SK-N-SH (cell line): ENCODE measurements at regions not wholly inside any gene's neighbourhood (a gene's known extent, or its start where the extent isn't known, plus 50 kb on each side); places are given as distances from the start of the nearest gene placed in this dataset.

ENCODE experiments used
- CTCF ChIA-PET: fragments of 300-600, 350-600 bp; formaldehyde crosslinking; extraction: SDS; loops from one replicate; lab custom pipeline; 2021; lab: Yijun Ruan, JAX
- POLR2A ChIA-PET: fragments of 350-600 bp; sonication (Branson Sonifier 250); formaldehyde crosslinking; extraction: SDS; loops from one replicate; lab custom pipeline; 2020; ENCODE audit warnings: antibody characterized with exemption, inconsistent platforms; lab: Yijun Ruan, JAX
- DNase-seq: peaks from one replicate; pipeline ENCODE4 v3.0.0; 2012
- H2AFZ ChIP-seq: fragments of 200-600 bp; sonication (generic); 2 replicates; pipeline ENCODE4 v1.8.1; 2016; ENCODE audit warnings: antibody characterized with exemption, mild to moderate bottlenecking, low read depth
- H3F3A ChIP-seq: fragments of 200-600 bp; sonication (generic); replicated peaks from 2 replicates; pipeline ENCODE3; 2016; ENCODE audit warnings: antibody characterized with exemption, mild to moderate bottlenecking; ENCODE audit not compliant: insufficient read depth
- H3K27ac ChIP-seq, 2 experiments: fragments of 200-500 bp in 1 of 2; fragments of 200-600 bp in 1 of 2; sonication (Bioruptor generic) in 1 of 2; sonication (generic), shearing (Covaris generic) in 1 of 2; 2 replicates each; pipeline versions ENCODE4 v1.5.1 to v1.6.1; 2014 to 2016; ENCODE audit warnings: low read depth in 2 of 2, inconsistent platforms in 1 of 2, low read length in 1 of 2, mild to moderate bottlenecking in 1 of 2, mixed read lengths in 1 of 2
- H3K27me3 ChIP-seq: fragments of 200-600 bp; sonication (generic), shearing (Covaris generic); 2 replicates; pipeline ENCODE4 v1.6.1; 2016; ENCODE audit warnings: mixed run types; ENCODE audit not compliant: insufficient read depth
- H3K36me3 ChIP-seq, 2 experiments: fragments of 200-500 bp in 1 of 2; fragments of 200-600 bp in 1 of 2; sonication (Bioruptor generic) in 1 of 2; sonication (generic) in 1 of 2; replicated peaks in 1 of 2; 2 replicates each; pipeline versions ENCODE3 to v1.5.1; 2014 to 2016; ENCODE audit warnings: low read length in 1 of 2, mild to moderate bottlenecking in 1 of 2; ENCODE audit not compliant: insufficient read depth in 2 of 2, control insufficient read depth in 1 of 2
- H3K4me1 ChIP-seq, 2 experiments: fragments of 200-500 bp in 1 of 2; fragments of 200-600 bp in 1 of 2; sonication (Bioruptor generic) in 1 of 2; sonication (generic), shearing (Covaris generic) in 1 of 2; 2 replicates each; pipeline versions ENCODE4 v1.5.1 to v1.6.1; 2014 to 2016; ENCODE audit warnings: low read depth in 1 of 2, low read length in 1 of 2, mixed run types in 1 of 2; ENCODE audit not compliant: insufficient read depth in 2 of 2, control insufficient read depth in 1 of 2
- H3K4me2 ChIP-seq: fragments of 200-600 bp; sonication (generic), shearing (Covaris generic); 2 replicates; pipeline ENCODE4 v1.6.1; 2017; ENCODE audit warnings: mixed run types
- H3K4me3 ChIP-seq, 2 experiments: fragments of 200-500 bp in 1 of 2; fragments of 200-600 bp in 1 of 2; sonication (Bioruptor generic) in 1 of 2; sonication (generic), shearing (Covaris generic) in 1 of 2; 2 replicates each; pipeline versions ENCODE4 v1.5.1 to v1.8.1; 2014 to 2016; ENCODE audit warnings: low read depth in 2 of 2, inconsistent platforms in 1 of 2, low read length in 1 of 2, mild to moderate bottlenecking in 1 of 2, mixed read lengths in 1 of 2, moderate library complexity in 1 of 2
- H3K79me2 ChIP-seq: fragments of 200-600 bp; sonication (generic); 2 replicates; pipeline ENCODE4 v1.8.1; 2017; ENCODE audit warnings: mild to moderate bottlenecking; ENCODE audit not compliant: insufficient read depth
- H3K9ac ChIP-seq: fragments of 200-600 bp; sonication (generic); 2 replicates; pipeline ENCODE4 v1.6.1; 2017; ENCODE audit warnings: mixed run types
- H3K9me2 ChIP-seq: fragments of 200-600 bp; sonication (generic); 2 replicates; pipeline ENCODE4 v1.6.1; 2017; ENCODE audit warnings: mixed run types
- H3K9me3 ChIP-seq: fragments of 200-600 bp; sonication (generic); 2 replicates; pipeline ENCODE4 v1.6.1; 2017; ENCODE audit warnings: mixed run types, mild to moderate bottlenecking, moderate library complexity
- H4K20me1 ChIP-seq: fragments of 200-600 bp; sonication (generic); 2 replicates; pipeline ENCODE4 v1.6.1; 2017; ENCODE audit warnings: mild to moderate bottlenecking, mixed run types; ENCODE audit not compliant: insufficient read depth
- CHD2 ChIP-seq: fragments of 150-350 bp; IDR thresholded peaks from 2 replicates; pipeline ENCODE4 v1.6.1; 2018; ENCODE audit warnings: low read length; ENCODE audit not compliant: partially characterized antibody
- FOSL2 ChIP-seq: IDR thresholded peaks from 2 replicates; pipeline ENCODE4 v1.4.0; 2012; ENCODE audit warnings: low read depth, mild to moderate bottlenecking, moderate library complexity, borderline replicate concordance
- NFIC ChIP-seq: IDR thresholded peaks from 2 replicates; pipeline ENCODE4 v1.4.0; 2012; ENCODE audit warnings: borderline replicate concordance
- NRF1 ChIP-seq: IDR thresholded peaks from 2 replicates; pipeline ENCODE4 v1.6.1; 2012; ENCODE audit warnings: low read depth, mild to moderate bottlenecking, low read length
- POLR2AphosphoS5 ChIP-seq: IDR thresholded peaks from 2 replicates; pipeline ENCODE4 v1.6.1; 2012; ENCODE audit warnings: low read depth, low read length
- RAD21 ChIP-seq: IDR thresholded peaks from 2 replicates; pipeline ENCODE4 v1.6.1; 2012; ENCODE audit warnings: mild to moderate bottlenecking, low read length
- RFX5 ChIP-seq: IDR thresholded peaks from 2 replicates; pipeline ENCODE4 v1.6.1; 2012; ENCODE audit warnings: mild to moderate bottlenecking, improper control_type of control experiment, low read length
- SMC3 ChIP-seq: IDR thresholded peaks from 2 replicates; pipeline ENCODE4 v1.6.1; 2012; ENCODE audit warnings: low read depth, low read length, improper control_type of control experiment
- TEAD4 ChIP-seq: IDR thresholded peaks from 2 replicates; pipeline ENCODE4 v1.4.0; 2012; ENCODE audit warnings: mild to moderate bottlenecking, borderline replicate concordance; ENCODE audit not compliant: insufficient read depth
- WGBS: methylation state at CpG from one replicate; pipeline ENCODE4 v1.1.6; 2017; ENCODE audit warnings: low lambda C conversion rate; 5-methylcytosine and 5-hydroxymethylcytosine counted together
- TF ChIP-seq, protein P1 (sequence below): IDR thresholded peaks from 2 replicates; pipeline ENCODE4 v1.4.0; 2012; ENCODE audit warnings: low read depth
- TF ChIP-seq, protein P2 (sequence below): IDR thresholded peaks from 2 replicates; pipeline ENCODE4 v1.4.0; 2012; ENCODE audit warnings: low read depth, borderline replicate concordance
- TF ChIP-seq, protein P3 (sequence below): IDR thresholded peaks from 2 replicates; pipeline ENCODE4; 2012
- TF ChIP-seq, protein P4 (sequence below): fragments of 150-350 bp; IDR thresholded peaks from 2 replicates; pipeline ENCODE4 v1.6.1; 2017; ENCODE audit warnings: antibody characterized with exemption, low read length, low read depth, borderline replicate concordance

DNA sequence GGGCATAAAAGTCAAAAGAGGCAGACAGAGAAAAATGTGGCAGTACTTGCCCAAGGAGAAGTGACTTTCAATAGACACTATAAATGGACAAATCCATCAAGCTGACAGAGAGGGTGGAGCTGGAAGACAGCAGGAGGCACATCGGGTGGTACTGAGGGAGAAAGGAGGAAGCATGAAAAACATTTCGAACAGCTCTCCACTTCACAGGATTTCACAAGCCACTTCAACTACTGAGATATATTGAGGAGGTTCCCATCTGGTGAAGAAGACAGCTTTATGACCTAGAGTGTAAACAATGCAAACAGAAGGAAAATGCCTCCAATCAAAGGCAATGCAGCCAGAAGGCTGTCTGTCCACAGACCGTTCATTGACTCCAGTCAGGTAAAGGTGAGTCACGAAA lies 259.4 kb upstream of the ECI2 start:
- Histone ChIP-seq H3K9me3 (no peaks in the 10 kb centered on the region), H3K4me2 (no peak overlapping the region), H3K9ac (no peak overlapping the region), H2AFZ (no peak overlapping the region), H3K27me3 (no peaks in the 10 kb centered on the region; the same call in 1 of the 2 replicates), H3K4me1 (no peaks in the 10 kb centered on the region), H3K36me3 (no peaks in the 10 kb centered on the region), H3K79me2 (no peaks in the 10 kb centered on the region), H3F3A (no peaks in the 10 kb centered on the region), H3K4me3 (no peak overlapping the region), H4K20me1 (no peaks in the 10 kb centered on the region), H3K27ac (no peak overlapping the region), H3K9me2 (no peaks in the 10 kb centered on the region)
- no peak for DNase-seq
- 5% methylated on average over 4 of the region's 4 CpGs for WGBS
- no peak for TF ChIP-seq SMC3
- TF ChIP-seq FOSL2, result no peak
- TF ChIP-seq, protein P1, sequence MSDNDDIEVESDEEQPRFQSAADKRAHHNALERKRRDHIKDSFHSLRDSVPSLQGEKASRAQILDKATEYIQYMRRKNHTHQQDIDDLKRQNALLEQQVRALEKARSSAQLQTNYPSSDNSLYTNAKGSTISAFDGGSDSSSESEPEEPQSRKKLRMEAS, result no peak
- TF ChIP-seq, protein P2, sequence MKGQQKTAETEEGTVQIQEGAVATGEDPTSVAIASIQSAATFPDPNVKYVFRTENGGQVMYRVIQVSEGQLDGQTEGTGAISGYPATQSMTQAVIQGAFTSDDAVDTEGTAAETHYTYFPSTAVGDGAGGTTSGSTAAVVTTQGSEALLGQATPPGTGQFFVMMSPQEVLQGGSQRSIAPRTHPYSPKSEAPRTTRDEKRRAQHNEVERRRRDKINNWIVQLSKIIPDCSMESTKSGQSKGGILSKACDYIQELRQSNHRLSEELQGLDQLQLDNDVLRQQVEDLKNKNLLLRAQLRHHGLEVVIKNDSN, result no peak
- no peak for TF ChIP-seq POLR2AphosphoS5
- ChIA-PET CTCF (no interaction called here), POLR2A (no interaction called here)

DNA sequence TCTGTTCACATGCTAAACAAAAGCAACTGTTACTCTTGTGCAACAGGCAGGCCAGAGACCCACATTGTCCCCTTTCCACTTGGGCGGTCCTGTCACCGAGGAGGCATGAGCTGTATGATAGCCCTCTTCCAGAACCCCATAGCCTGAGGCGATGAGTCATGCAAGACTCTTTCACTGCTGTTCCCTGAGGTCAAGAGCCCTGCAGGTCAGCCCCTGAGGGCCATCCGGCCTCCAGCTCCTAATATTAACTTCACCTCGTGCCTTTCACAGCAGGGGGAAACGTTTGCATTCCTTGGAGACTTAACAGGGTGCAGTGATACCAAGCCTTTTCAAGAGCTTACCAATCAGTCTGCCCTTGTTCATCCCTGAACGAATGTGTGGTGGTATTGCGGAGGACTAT lies 253.3 kb upstream of the ECI2 start:
- no peaks in the 10 kb centered on the region for H3K4me1 ChIP-seq
- no peaks in the 10 kb centered on the region for H3K9me3 ChIP-seq
- no peak overlapping the region for H3K27ac ChIP-seq
- H3K4me3 ChIP-seq, result no peak overlapping the region
- no peak for TF ChIP-seq TEAD4
- TF ChIP-seq CHD2, result no peak
- no peak for TF ChIP-seq NRF1
- TF ChIP-seq, protein P3, sequence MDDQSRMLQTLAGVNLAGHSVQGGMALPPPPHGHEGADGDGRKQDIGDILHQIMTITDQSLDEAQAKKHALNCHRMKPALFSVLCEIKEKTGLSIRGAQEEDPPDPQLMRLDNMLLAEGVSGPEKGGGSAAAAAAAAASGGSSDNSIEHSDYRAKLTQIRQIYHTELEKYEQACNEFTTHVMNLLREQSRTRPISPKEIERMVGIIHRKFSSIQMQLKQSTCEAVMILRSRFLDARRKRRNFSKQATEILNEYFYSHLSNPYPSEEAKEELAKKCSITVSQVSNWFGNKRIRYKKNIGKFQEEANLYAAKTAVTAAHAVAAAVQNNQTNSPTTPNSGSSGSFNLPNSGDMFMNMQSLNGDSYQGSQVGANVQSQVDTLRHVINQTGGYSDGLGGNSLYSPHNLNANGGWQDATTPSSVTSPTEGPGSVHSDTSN, result no peak
- no peak for TF ChIP-seq RAD21
- TF ChIP-seq, protein P4, sequence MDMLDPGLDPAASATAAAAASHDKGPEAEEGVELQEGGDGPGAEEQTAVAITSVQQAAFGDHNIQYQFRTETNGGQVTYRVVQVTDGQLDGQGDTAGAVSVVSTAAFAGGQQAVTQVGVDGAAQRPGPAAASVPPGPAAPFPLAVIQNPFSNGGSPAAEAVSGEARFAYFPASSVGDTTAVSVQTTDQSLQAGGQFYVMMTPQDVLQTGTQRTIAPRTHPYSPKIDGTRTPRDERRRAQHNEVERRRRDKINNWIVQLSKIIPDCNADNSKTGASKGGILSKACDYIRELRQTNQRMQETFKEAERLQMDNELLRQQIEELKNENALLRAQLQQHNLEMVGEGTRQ, result no peak
- TF ChIP-seq RFX5, result no peak
- TF ChIP-seq FOSL2, result no peak
- TF ChIP-seq NFIC, result no peak
- no peaks in the 10 kb centered on the region for H4K20me1 ChIP-seq
- 32% methylated on average over 8 of the region's 8 CpGs for WGBS
- H3K4me2 ChIP-seq, result no peak overlapping the region
- no peak overlapping the region for H3K9ac ChIP-seq
- H3F3A ChIP-seq, result no peaks in the 10 kb centered on the region
- ChIA-PET CTCF (no interaction called here), POLR2A (no interaction called here)
- H3K79me2 ChIP-seq, result no peaks in the 10 kb centered on the region
- no peaks in the 10 kb centered on the region for H3K9me2 ChIP-seq
- H2AFZ ChIP-seq, result no peak overlapping the region
- DNase-seq, result no peak
- H3K36me3 ChIP-seq, result no peaks in the 10 kb centered on the region
- no peaks in the 10 kb centered on the region; the same call in 1 of the 2 replicates for H3K27me3 ChIP-seq
